Liver (tissue), 8 donors: ENCODE measurements at regions not wholly inside any gene's neighbourhood (a gene's known extent, or its start where the extent isn't known, plus 50 kb on each side); places are given as distances from the start of the nearest gene placed in this dataset.

Experiments
- DNase-seq: peaks from one replicate; pipeline ENCODE4 v3.0.0-alpha.2; 2017; ENCODE audit warnings: low spot score
- H3K27ac ChIP-seq, 2 donors: one replicate each; pipeline ENCODE4 v1.7.0; 2013; ENCODE audit warnings: inconsistent platforms in 2 of 2, low read length in 2 of 2, control low read depth in 1 of 2, low read depth in 1 of 2, mild to moderate bottlenecking in 1 of 2
- H3K27me3 ChIP-seq, 4 donors: one replicate each; pipeline versions ENCODE4 v1.6.1 to v1.7.0; 2013; ENCODE audit warnings: low read length in 3 of 4, inconsistent platforms in 1 of 4, mild to moderate bottlenecking in 1 of 4, moderate library complexity in 1 of 4; ENCODE audit not compliant: control insufficient read depth in 4 of 4, insufficient read depth in 4 of 4
- H3K36me3 ChIP-seq, 4 donors: one replicate each; pipeline versions ENCODE4 v1.6.1 to v1.7.0; 2013; ENCODE audit warnings: low read length in 3 of 4, mild to moderate bottlenecking in 3 of 4, low read depth in 1 of 4, moderate library complexity in 1 of 4; ENCODE audit not compliant: control insufficient read depth in 4 of 4, insufficient read depth in 3 of 4
- H3K4me1 ChIP-seq, 4 donors: one replicate each; pipeline versions ENCODE4 v1.6.1 to v1.7.0; 2013; ENCODE audit warnings: low read length in 3 of 4, mild to moderate bottlenecking in 3 of 4, moderate library complexity in 1 of 4; ENCODE audit not compliant: control insufficient read depth in 4 of 4, insufficient read depth in 4 of 4
- H3K4me3 ChIP-seq, 3 donors: one replicate each; pipeline versions ENCODE4 v1.6.1 to v1.7.0; 2013; ENCODE audit warnings: low read length in 3 of 3, control low read depth in 1 of 3, low read depth in 1 of 3, mild to moderate bottlenecking in 1 of 3
- H3K9ac ChIP-seq, 2 donors: one replicate each; pipeline ENCODE4 v1.7.0; 2013; ENCODE audit warnings: low read length in 2 of 2, mild to moderate bottlenecking in 2 of 2, moderate library complexity in 2 of 2, control low read depth in 1 of 2, low read depth in 1 of 2
- H3K9me3 ChIP-seq, 4 donors: one replicate each; pipeline versions ENCODE4 v1.6.1 to v1.7.0; 2013; ENCODE audit warnings: low read length in 3 of 4; ENCODE audit not compliant: control insufficient read depth in 4 of 4
- EGR1 ChIP-seq, 2 donors: IDR thresholded peaks; 2 replicates each; pipeline ENCODE4 v1.6.1; 2016 to 2018; ENCODE audit warnings: antibody characterized with exemption in 2 of 2, low read depth in 2 of 2
- FOXA1 ChIP-seq: IDR thresholded peaks from 2 replicates; pipeline ENCODE4 v1.6.1; 2016; ENCODE audit warnings: antibody characterized with exemption
- FOXA2 ChIP-seq: IDR thresholded peaks from 2 replicates; pipeline ENCODE4 v1.6.1; 2016; ENCODE audit warnings: antibody characterized with exemption
- GABPA ChIP-seq, 2 donors: IDR thresholded peaks in 1 of 2; conservative IDR thresholded peaks in 1 of 2; 2 replicates each; pipeline ENCODE4 v1.6.1; 2016; ENCODE audit warnings: antibody characterized with exemption in 2 of 2, mild to moderate bottlenecking in 1 of 2, moderate library complexity in 1 of 2
- HNF4A ChIP-seq, 2 donors: conservative IDR thresholded peaks; 2 replicates each; pipeline ENCODE4 v1.6.1; 2016; ENCODE audit warnings: antibody characterized with exemption in 2 of 2, mild to moderate bottlenecking in 2 of 2
- HNF4G ChIP-seq: IDR thresholded peaks from 2 replicates; pipeline ENCODE4 v1.6.1; 2016; ENCODE audit warnings: antibody characterized with exemption
- JUND ChIP-seq, 2 donors: IDR thresholded peaks; 2 replicates each; pipeline ENCODE4 v1.6.1; 2016; ENCODE audit warnings: antibody characterized with exemption in 2 of 2
- MAX ChIP-seq: IDR thresholded peaks from 2 replicates; pipeline ENCODE4 v1.6.1; 2016; ENCODE audit warnings: antibody characterized with exemption
- NR2F2 ChIP-seq: IDR thresholded peaks from 2 replicates; pipeline ENCODE4 v1.6.1; 2016; ENCODE audit warnings: antibody characterized with exemption
- RAD21 ChIP-seq, 2 donors: IDR thresholded peaks; 2 replicates each; pipeline ENCODE4 v1.6.1; 2016; ENCODE audit warnings: antibody characterized with exemption in 2 of 2, mild to moderate bottlenecking in 2 of 2
- RXRA ChIP-seq, 2 donors: IDR thresholded peaks; 2 replicates each; pipeline ENCODE4 v1.6.1; 2017 to 2018; ENCODE audit warnings: antibody characterized with exemption in 2 of 2, mild to moderate bottlenecking in 1 of 2
- SP1 ChIP-seq: IDR thresholded peaks from 2 replicates; pipeline ENCODE4 v1.6.1; 2018; ENCODE audit warnings: antibody characterized with exemption, mild to moderate bottlenecking
- TAF1 ChIP-seq: conservative IDR thresholded peaks from 2 replicates; pipeline ENCODE4 v1.6.1; 2016; ENCODE audit warnings: antibody characterized with exemption, mild to moderate bottlenecking
- YY1 ChIP-seq: IDR thresholded peaks from 2 replicates; pipeline ENCODE4 v1.6.1; 2016; ENCODE audit warnings: antibody characterized with exemption, mild to moderate bottlenecking
- ZBTB33 ChIP-seq: IDR thresholded peaks from 2 replicates; pipeline ENCODE4 v1.6.1; 2016; ENCODE audit warnings: antibody characterized with exemption
- WGBS: extraction: QIAGEN DNeasy Blood & Tissue Kit; methylation state at CpG from one replicate; pipeline ENCODE4 v1.1.7; 2013; 5-methylcytosine and 5-hydroxymethylcytosine counted together
- TF ChIP-seq, protein P1 (sequence below): fragments of 150-350 bp; IDR thresholded peaks from 2 replicates; pipeline ENCODE4 v1.5.1; 2017; ENCODE audit warnings: improper control_type of control experiment, low read depth, low read length; ENCODE audit not compliant: missing input control
- TF ChIP-seq, protein P2 (sequence below): IDR thresholded peaks from 2 replicates; pipeline ENCODE4 v1.6.1; 2016; ENCODE audit warnings: antibody characterized with exemption, mild to moderate bottlenecking
- TF ChIP-seq, protein P3 (sequence below): IDR thresholded peaks from 2 replicates; pipeline ENCODE4 v1.6.1; 2016; ENCODE audit warnings: antibody characterized with exemption
- donor health status: healthy.
- donor health status: healthy.
- donor health status: healthy.
- donor health status: healthy.
- donor health status: healthy.

- 69% methylated on average over 2 of the region's 2 CpGs for WGBS
- no peak overlapping the region for H3K9ac ChIP-seq
- DNase-seq, result no peak
- H3K27me3 ChIP-seq, result no peaks in the 10 kb centered on the region
- no peak overlapping the region for H3K27ac ChIP-seq
- H3K4me1 ChIP-seq, result no peaks in the 10 kb centered on the region
- TF ChIP-seq MAX (no peak), EGR1 (IDR thresholded peaks at IDR 0.05; ENCODE audit: low read depth in 2 of 2) (no peak), TAF1 (no peak), HNF4A (conservative IDR thresholded peaks at IDR 0.05) (no peak), ZBTB33 (no peak), HNF4G (no peak), NR2F2 (no peak), GABPA (IDR thresholded peaks at IDR 0.05 in 1 of 2, conservative IDR thresholded peaks at IDR 0.05 in 1 of 2) (no peak), RXRA (IDR thresholded peaks at IDR 0.05) (no peak), SP1 (no peak), YY1 (no peak), FOXA2 (no peak), RAD21 (IDR thresholded peaks at IDR 0.05) (no peak), JUND (IDR thresholded peaks at IDR 0.05) (no peak), FOXA1 (no peak)
- TF ChIP-seq, protein P1, sequence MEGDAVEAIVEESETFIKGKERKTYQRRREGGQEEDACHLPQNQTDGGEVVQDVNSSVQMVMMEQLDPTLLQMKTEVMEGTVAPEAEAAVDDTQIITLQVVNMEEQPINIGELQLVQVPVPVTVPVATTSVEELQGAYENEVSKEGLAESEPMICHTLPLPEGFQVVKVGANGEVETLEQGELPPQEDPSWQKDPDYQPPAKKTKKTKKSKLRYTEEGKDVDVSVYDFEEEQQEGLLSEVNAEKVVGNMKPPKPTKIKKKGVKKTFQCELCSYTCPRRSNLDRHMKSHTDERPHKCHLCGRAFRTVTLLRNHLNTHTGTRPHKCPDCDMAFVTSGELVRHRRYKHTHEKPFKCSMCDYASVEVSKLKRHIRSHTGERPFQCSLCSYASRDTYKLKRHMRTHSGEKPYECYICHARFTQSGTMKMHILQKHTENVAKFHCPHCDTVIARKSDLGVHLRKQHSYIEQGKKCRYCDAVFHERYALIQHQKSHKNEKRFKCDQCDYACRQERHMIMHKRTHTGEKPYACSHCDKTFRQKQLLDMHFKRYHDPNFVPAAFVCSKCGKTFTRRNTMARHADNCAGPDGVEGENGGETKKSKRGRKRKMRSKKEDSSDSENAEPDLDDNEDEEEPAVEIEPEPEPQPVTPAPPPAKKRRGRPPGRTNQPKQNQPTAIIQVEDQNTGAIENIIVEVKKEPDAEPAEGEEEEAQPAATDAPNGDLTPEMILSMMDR, result no peak
- TF ChIP-seq, protein P2, sequence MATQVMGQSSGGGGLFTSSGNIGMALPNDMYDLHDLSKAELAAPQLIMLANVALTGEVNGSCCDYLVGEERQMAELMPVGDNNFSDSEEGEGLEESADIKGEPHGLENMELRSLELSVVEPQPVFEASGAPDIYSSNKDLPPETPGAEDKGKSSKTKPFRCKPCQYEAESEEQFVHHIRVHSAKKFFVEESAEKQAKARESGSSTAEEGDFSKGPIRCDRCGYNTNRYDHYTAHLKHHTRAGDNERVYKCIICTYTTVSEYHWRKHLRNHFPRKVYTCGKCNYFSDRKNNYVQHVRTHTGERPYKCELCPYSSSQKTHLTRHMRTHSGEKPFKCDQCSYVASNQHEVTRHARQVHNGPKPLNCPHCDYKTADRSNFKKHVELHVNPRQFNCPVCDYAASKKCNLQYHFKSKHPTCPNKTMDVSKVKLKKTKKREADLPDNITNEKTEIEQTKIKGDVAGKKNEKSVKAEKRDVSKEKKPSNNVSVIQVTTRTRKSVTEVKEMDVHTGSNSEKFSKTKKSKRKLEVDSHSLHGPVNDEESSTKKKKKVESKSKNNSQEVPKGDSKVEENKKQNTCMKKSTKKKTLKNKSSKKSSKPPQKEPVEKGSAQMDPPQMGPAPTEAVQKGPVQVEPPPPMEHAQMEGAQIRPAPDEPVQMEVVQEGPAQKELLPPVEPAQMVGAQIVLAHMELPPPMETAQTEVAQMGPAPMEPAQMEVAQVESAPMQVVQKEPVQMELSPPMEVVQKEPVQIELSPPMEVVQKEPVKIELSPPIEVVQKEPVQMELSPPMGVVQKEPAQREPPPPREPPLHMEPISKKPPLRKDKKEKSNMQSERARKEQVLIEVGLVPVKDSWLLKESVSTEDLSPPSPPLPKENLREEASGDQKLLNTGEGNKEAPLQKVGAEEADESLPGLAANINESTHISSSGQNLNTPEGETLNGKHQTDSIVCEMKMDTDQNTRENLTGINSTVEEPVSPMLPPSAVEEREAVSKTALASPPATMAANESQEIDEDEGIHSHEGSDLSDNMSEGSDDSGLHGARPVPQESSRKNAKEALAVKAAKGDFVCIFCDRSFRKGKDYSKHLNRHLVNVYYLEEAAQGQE, result no peak
- TF ChIP-seq, protein P3, sequence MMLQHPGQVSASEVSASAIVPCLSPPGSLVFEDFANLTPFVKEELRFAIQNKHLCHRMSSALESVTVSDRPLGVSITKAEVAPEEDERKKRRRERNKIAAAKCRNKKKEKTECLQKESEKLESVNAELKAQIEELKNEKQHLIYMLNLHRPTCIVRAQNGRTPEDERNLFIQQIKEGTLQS, result no peak
- no peaks in the 10 kb centered on the region for H3K9me3 ChIP-seq
- no peaks in the 10 kb centered on the region for H3K36me3 ChIP-seq
- no peak overlapping the region for H3K4me3 ChIP-seq
Observed at GRCh38 chr6:98593676-98594075, 240.7 kb upstream of the POU3F2 start.
